NCI-H1105 (cell line): ENCODE measurements at regions not wholly inside any gene's neighbourhood (a gene's known extent, or its start where the extent isn't known, plus 50 kb on each side); places are given as distances from the start of the nearest gene placed in this dataset.

ENCODE experiments used
- DNase-seq: peaks from one replicate; lab custom pipeline; 2025; lab: John Stamatoyannopoulos, UW

GRCh38 chr13:102935896-102936321 is 90.1 kb downstream of the ERCC5 start:
- DNase-seq = no peak

DNA sequence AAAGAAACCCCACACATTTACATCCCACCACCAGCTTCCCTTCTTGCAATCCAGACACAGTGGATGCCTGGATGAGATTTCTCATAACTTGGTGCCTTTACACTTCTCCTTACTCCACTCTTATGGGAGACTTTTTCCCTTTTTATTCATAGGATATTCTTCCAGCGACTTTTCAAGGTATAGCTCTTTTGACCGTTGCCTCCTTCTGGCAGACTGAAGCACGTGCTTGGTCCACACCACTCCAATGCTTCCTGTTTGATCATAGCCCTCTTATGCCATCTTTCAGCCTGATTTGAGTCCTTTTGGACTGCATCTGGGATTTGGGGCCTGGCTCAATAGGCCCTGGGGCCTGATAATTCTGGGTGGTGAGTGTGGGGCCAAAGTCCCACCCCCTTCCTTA is 87.7 kb downstream of the ERCC5 start:
- DNase-seq = no peak

GRCh38 chr13:102933122-102933521 is 87.3 kb downstream of the ERCC5 start:
- no peak for DNase-seq

GRCh38 chr13:102932331-102932730 is 86.5 kb downstream of the ERCC5 start:
- DNase-seq = no peak

- no peak for DNase-seq
Observed at GRCh38 chr13:102930566-102930965, 84.7 kb downstream of the ERCC5 start.

GRCh38 chr13:102928941-102929675 is 83.3 kb downstream of the ERCC5 start:
- DNase-seq = no peak
